ENCODE measurements at regions not wholly inside any gene's neighbourhood (a gene's known extent, or its start where the extent isn't known, plus 50 kb on each side); places are given as distances from the start of the nearest gene placed in this dataset.
"Not testable (repeated sequence)": the region's sequence is repeated elsewhere in the genome, so short reads cannot be mapped to it uniquely, and the experiment has no call there.

GRCh38 chr10:94129393-94130130, 135.8 kb downstream of the PLCE1 start:
- no peak for DNase-seq

DNA sequence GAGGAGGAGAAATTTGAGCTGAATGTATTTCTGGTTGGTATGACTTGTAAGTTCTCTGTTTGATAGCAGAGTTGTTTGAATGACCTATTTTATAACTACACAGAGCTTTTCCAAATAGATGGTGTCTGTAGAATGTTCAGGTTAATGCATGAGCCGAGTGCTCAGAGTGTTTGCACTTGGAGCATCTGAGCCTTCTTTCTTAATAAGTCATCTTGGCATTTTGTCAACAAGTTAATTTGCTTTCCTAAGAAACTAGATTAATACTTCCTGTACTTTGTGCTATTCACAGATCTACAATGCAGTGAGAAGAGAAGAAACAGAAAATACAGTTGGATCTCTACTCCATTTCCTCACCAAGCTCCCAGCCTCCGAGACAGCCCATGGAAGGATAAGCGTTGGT, 138.2 kb downstream of the PLCE1 start:
- DNase-seq: no peak

- DNase-seq: peak; percentile 43
Observed at GRCh38 chr10:94133239-94133638, 139.5 kb downstream of the PLCE1 start.

DNA sequence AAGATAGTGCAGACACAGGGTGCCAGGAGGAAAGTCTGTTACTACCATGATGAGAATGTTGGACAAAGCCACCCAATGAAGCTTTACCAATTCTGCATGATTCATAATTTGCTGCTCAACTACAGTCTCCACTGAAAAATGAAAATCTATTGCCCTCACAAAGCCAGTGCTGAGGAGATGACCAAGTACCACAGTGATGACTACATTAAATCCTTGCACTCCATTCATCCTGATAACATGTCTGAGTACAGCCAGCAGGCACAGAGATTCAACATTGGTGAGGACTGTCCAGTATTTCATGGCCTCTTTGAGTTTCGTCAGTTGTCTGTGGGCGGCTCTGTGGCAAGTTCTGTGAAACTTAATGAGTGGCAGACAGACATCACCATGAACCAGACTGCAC, 144.0 kb downstream of the PLCE1 start:
- DNase-seq: no peak

GRCh38 chr10:94138391-94138790, 144.7 kb downstream of the PLCE1 start:
- no peak for DNase-seq

DNA sequence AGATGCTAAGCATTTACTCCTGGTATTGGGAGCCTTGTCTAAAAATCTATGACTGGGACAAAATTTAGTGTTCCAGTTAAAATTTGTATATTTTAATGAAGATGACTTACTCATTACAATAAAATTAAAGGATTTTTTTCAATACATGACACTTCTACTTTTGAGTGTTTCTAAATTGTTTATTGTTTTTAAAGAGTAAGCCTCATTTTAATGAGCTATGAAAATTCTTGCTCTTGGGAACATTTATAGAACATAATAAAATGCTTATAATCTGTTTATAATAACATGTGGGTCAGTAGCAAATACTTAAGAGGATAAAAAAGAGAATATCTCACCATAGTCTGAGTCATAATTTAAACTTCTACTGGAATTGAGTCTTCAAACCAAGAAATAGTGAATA, 149.5 kb downstream of the PLCE1 start:
- DNase-seq: no peak

GRCh38 chr10:94146313-94146712, 152.6 kb downstream of the PLCE1 start:
- DNase-seq: no peak

- no peak for DNase-seq
Observed at GRCh38 chr10:94146746-94147145, 153.0 kb downstream of the PLCE1 start.

GRCh38 chr10:94149702-94150101, 156.0 kb downstream of the PLCE1 start:
- DNase-seq: no peak

- no peak for DNase-seq
Observed at GRCh38 chr10:94150541-94151184, 156.9 kb downstream of the PLCE1 start.

DNA sequence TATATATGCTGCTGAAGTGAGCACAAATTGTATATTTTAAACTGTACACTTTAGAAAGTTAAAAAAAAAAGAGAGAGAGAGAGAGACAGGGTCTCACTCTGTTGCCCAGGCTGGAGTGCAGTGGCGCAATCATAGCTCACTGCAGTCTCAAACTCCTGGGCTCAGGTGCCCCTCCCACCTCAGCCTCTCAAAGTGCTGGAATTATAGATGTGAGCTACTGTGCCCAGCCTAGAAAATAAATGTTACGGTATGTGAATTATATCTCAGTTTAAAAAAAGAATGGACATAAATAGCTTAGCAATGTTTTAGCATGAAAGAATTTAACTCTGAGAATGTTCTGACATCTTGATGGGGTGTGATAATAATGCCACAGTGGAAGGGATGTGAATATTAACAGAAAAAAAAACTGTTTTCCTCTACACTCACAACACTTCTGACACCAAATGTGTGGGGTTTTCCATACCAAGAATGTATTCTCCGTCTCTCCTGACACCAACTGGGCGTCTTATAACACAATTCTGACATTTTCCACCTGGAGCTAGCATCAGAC, 162.1 kb downstream of the PLCE1 start:
- DNase-seq: no peak

GRCh38 chr10:94156453-94156852, 162.7 kb downstream of the PLCE1 start:
- DNase-seq: no peak

DNA sequence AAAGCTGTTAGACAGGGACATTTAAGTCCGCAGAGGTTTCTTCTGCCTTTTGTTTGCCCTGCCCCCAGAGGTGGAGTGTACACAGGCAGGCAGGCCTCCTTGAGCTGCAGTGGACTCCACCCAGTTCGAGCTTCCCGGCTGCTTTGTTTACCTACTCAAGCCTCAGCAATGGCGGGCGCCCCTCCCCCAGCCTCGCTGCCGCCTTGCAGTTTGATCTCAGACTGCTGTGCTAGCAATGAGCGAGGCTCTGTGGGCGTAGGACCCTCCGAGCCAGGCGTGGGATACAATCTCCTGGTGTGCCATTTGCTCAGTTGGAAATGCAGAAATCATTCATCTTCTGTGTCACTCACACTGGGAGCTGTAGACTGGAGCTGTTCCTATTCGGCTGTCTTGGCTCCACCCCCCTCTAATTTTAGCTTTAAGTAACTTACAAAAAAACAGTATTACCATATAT, 171.5 kb downstream of the PLCE1 start:
- DNase-seq: not testable (repeated sequence)

DNA sequence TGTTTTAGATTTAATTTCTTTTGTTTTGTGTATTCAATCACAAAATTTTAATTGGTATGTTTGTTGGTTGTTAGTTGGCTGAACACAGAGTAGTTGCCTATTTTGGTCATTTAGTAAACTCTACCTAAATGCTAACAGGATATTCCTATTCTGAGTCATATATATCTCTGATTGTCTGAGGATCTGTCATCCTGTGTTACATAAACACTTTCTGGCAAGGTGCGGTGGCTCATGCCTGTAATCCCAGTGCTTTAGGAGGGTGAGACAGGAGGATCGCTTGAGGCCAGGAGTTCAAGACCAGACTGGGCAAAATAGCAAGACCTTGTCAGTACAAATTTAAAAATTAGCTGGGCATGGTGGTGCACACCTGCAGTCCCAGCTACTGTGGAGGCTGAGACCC, 178.6 kb downstream of the PLCE1 start:
- no peak for DNase-seq

- no peak for DNase-seq
Observed at GRCh38 chr10:94173594-94173993, 179.9 kb downstream of the PLCE1 start.

DNA sequence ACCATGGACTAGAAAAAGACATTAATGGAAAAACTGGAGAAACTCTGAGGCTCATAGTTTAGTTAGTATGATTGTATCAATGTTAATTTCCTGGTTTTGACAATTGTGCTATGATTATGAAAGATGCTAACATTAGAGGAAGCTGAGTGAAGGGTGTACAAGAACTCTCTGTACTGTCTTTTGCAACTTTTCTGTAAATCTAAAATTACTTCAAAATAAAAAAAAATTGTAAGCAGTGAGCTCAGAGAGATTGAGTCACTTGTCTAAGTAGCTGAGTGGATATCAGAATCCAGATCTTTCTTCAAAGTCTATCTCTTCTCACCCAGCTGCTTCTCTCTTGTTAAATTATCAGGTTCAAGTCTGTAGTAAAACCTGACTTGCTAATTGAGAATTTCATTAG, 181.1 kb downstream of the PLCE1 start:
- no peak for DNase-seq

DNA sequence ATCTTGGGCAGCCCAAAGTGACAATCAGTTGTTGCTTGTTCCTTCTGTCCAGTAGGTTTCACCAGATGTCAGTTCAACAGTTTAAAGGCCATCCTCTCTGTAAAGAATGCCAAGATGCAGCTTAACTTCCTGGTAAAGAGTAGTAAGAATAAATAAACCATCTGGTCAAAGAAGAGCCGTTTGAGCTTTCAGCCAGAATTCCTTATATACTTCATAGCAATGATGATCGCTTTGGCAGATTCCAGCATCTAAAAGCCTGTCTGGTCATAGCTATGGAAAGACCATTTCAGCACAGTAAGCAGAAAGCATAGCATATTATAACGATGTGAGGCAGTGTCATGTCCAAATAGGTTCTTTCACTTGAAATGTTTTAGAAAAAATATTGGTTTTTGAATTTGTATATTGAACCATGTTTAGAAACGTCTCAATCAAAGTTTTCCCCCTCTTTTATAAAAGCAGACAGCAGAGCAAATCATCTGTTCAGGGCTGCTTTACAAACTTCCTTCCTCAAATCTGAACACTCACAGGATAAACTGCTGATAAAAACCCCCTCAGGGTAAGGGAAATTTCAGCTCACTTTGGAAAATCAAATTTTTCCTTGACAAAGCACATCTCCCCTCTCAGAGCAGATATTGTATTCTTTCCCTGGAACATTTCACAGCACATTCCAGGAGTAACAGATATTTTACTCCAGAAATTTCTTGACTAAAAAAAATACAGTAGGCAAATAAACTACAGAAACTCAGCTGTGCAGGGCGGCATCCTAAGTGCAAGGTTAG, 184.1 kb downstream of the NOC3L start:
- DNase-seq: no peak

DNA sequence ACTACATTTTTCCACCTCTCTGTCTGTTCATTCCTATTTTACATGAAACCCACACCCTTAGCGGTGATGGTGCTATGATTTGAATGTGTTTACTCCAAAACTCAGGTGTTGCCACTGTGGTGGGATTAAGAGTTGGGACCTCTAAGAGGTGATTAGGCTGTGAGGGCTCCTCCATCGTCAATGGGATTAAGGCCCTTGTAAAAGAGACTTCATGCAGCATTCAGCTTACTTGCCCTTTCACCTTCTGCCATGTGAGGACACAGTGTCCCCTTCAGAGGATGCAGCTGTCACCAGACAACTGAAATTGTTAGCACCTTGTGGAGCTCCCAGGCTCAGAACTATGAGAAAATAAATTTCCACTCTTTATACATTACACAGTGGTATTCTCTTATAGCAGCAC, 182.2 kb downstream of the NOC3L start:
- no peak for DNase-seq

GRCh38 chr10:94183666-94184264, 179.0 kb downstream of the NOC3L start:
- no peak for DNase-seq

GRCh38 chr10:94186722-94187121, 176.0 kb downstream of the NOC3L start:
- DNase-seq: no peak

DNA sequence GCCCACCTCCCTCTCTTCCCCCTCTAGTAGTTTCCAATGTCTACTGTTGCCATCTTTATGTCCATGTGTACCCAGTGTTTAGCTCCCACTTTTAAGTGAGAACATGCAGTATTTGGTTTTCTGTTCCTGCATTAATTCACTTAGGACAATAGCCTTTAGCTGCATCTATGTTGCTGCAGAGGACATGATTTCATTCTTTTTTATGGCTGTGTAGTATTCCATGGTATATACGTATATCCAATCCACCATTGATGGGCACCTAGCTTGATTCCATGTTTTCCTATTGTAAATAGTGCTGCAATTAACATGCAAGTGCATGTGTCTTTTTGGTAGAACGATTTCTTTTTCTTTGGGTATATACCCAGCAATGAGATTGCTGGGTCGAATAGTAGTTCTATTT, 170.4 kb downstream of the NOC3L start:
- DNase-seq: no peak

- DNase-seq: no peak
Observed at GRCh38 chr10:94192974-94193373, 169.8 kb downstream of the NOC3L start.

DNA sequence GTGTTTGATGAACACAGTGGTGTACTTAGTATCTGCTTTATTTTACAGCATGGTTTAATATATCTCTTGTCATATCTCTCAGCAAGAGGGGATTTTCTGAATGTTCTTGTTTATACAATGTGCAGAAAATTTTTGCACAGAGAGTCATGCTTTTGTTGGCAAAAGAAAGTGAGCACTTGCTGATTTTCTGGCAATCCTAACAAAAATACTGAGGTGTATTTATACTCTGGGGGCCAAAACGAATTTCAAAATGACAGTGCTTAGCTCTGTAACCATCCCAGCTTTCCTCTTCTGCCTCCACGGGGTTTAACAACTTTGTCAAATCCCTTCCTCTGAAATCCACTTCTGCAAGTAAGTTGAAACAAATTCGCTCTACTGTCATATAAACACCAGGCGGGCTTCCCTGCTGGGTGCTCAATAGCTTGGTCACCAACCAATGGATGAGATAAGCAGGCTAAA, 169.2 kb downstream of the NOC3L start:
- DNase-seq: peak; percentile 0

Measured in NCI-H446 treated with DMSO at 0.1 percent for 48 hours (cell line).